NT2/D1 (cell line): ENCODE measurements at regions not wholly inside any gene's neighbourhood (a gene's known extent, or its start where the extent isn't known, plus 50 kb on each side); places are given as distances from the start of the nearest gene placed in this dataset.
A peak's percentile ranks its signal among the peaks of the same experiment; 100 is the strongest.

Experiments
- DNase-seq: peaks from one replicate; pipeline ENCODE4 v3.0.0-alpha.2; 2011; ENCODE audit warnings: low read depth, low spot score
- H3K27me3 ChIP-seq: 2 replicates; pipeline ENCODE4 v1.6.0; 2011; ENCODE audit warnings: mild to moderate bottlenecking; ENCODE audit not compliant: insufficient read length, insufficient read depth
- H3K36me3 ChIP-seq: 2 replicates; pipeline ENCODE4 v1.6.1; 2011; ENCODE audit warnings: mild to moderate bottlenecking, low read length, mixed read lengths; ENCODE audit not compliant: insufficient read depth, insufficient read length
- H3K4me1 ChIP-seq: 2 replicates; pipeline ENCODE4 v1.5.1; 2011; ENCODE audit not compliant: insufficient read depth, insufficient read length
- H3K4me3 ChIP-seq: 2 replicates; pipeline ENCODE4 v1.5.1; 2011; ENCODE audit warnings: low read depth; ENCODE audit not compliant: insufficient read length
- H3K9ac ChIP-seq: 2 replicates; pipeline ENCODE4 v1.6.0; 2011; ENCODE audit warnings: low read depth; ENCODE audit not compliant: insufficient read length
- H3K9me3 ChIP-seq: 2 replicates; pipeline ENCODE4 v1.5.1; 2011; ENCODE audit warnings: mild to moderate bottlenecking, low read length; ENCODE audit not compliant: insufficient read depth
- SUZ12 ChIP-seq: IDR thresholded peaks from 2 replicates; pipeline ENCODE4 v1.6.1; 2011; ENCODE audit not compliant: insufficient read length, insufficient read depth; ENCODE audit errors: extremely low read depth
- YY1 ChIP-seq: IDR thresholded peaks from 2 replicates; pipeline ENCODE4 v1.6.1; 2011; ENCODE audit not compliant: insufficient read length, insufficient read depth
- ZNF274 ChIP-seq: IDR thresholded peaks from 2 replicates; pipeline ENCODE4 v1.6.1; 2011; ENCODE audit warnings: mild to moderate bottlenecking, low read depth, low read length

- peaks cover 12% of the 10 kb centered on the region; the same call in 1 of the 2 replicates for H3K9me3 ChIP-seq
- H3K4me1 ChIP-seq = no peaks in the 10 kb centered on the region
- peak; percentile 81 for DNase-seq
- no peaks in the 10 kb centered on the region for H3K36me3 ChIP-seq
- H3K4me3 ChIP-seq = no peak overlapping the region
- no peaks in the 10 kb centered on the region for H3K27me3 ChIP-seq
- TF ChIP-seq ZNF274 (no peak), SUZ12 (no peak), YY1 (no peak)
- no peak overlapping the region for H3K9ac ChIP-seq
Measured at GRCh38 chr3:68631850-68632545, 300.3 kb downstream of the TAFA4 start.

- H3K27me3 ChIP-seq = no peaks in the 10 kb centered on the region
- H3K4me3 ChIP-seq = no peak overlapping the region
- no peaks in the 10 kb centered on the region for H3K36me3 ChIP-seq
- no peak for DNase-seq
- no peak overlapping the region for H3K9ac ChIP-seq
- H3K9me3 ChIP-seq = no peaks in the 10 kb centered on the region
- TF ChIP-seq ZNF274 = no peak
- TF ChIP-seq SUZ12 = no peak
- no peak for TF ChIP-seq YY1
- H3K4me1 ChIP-seq = no peaks in the 10 kb centered on the region
Measured at GRCh38 chr3:68620211-68620610, 312.1 kb downstream of the TAFA4 start.

GRCh38 chr3:68614087-68614486 lies 318.3 kb downstream of the TAFA4 start:
- Histone ChIP-seq H3K4me3 (no peak overlapping the region), H3K36me3 (no peaks in the 10 kb centered on the region), H3K9me3 (peaks cover 8% of the 10 kb centered on the region; the same call in 1 of the 2 replicates), H3K9ac (no peak overlapping the region), H3K27me3 (no peaks in the 10 kb centered on the region), H3K4me1 (no peaks in the 10 kb centered on the region)
- TF ChIP-seq ZNF274 (no peak), SUZ12 (no peak), YY1 (no peak)
- DNase-seq = no peak

- H3K4me3 ChIP-seq = no peak overlapping the region
- no peaks in the 10 kb centered on the region for H3K9me3 ChIP-seq
- H3K9ac ChIP-seq = no peak overlapping the region
- no peaks in the 10 kb centered on the region for H3K4me1 ChIP-seq
- no peaks in the 10 kb centered on the region for H3K27me3 ChIP-seq
- DNase-seq = no peak
- TF ChIP-seq ZNF274 = no peak
- TF ChIP-seq SUZ12 = no peak
- no peak for TF ChIP-seq YY1
- no peaks in the 10 kb centered on the region for H3K36me3 ChIP-seq
Measured at GRCh38 chr3:68571321-68571720, 361.0 kb downstream of the TAFA4 start.

- TF ChIP-seq SUZ12 (no peak), ZNF274 (no peak), YY1 (no peak)
- Histone ChIP-seq H3K4me3 (no peak overlapping the region), H3K27me3 (no peaks in the 10 kb centered on the region), H3K36me3 (no peaks in the 10 kb centered on the region), H3K4me1 (no peaks in the 10 kb centered on the region), H3K9ac (no peak overlapping the region), H3K9me3 (no peaks in the 10 kb centered on the region)
- DNase-seq = no peak
Measured at GRCh38 chr3:68560728-68561127, 371.6 kb downstream of the TAFA4 start.

- no peak for DNase-seq
- H3K27me3 ChIP-seq = no peaks in the 10 kb centered on the region
- no peaks in the 10 kb centered on the region for H3K36me3 ChIP-seq
- no peak overlapping the region for H3K4me3 ChIP-seq
- H3K9me3 ChIP-seq = peaks cover 4% of the 10 kb centered on the region; the same call in 1 of the 2 replicates
- H3K4me1 ChIP-seq = no peaks in the 10 kb centered on the region
- TF ChIP-seq ZNF274 (no peak), YY1 (no peak), SUZ12 (no peak)
- no peak overlapping the region for H3K9ac ChIP-seq
Measured at GRCh38 chr3:68535782-68536181, 396.6 kb downstream of the TAFA4 start.

- no peaks in the 10 kb centered on the region for H3K4me1 ChIP-seq
- DNase-seq = no peak
- no peaks in the 10 kb centered on the region for H3K9me3 ChIP-seq
- no peak overlapping the region for H3K9ac ChIP-seq
- no peak for TF ChIP-seq ZNF274
- H3K4me3 ChIP-seq = no peak overlapping the region
- no peaks in the 10 kb centered on the region for H3K27me3 ChIP-seq
- H3K36me3 ChIP-seq = no peaks in the 10 kb centered on the region
Measured at GRCh38 chr3:68523330-68523729, 409.0 kb downstream of the TAFA4 start.
